ENCODE measurements at regions not wholly inside any gene's neighbourhood (a gene's known extent, or its start where the extent isn't known, plus 50 kb on each side); places are given as distances from the start of the nearest gene placed in this dataset.
A peak's percentile ranks its signal among the peaks of the same experiment; 100 is the strongest.
"Not testable (repeated sequence)": the region's sequence is repeated elsewhere in the genome, so short reads cannot be mapped to it uniquely, and the experiment has no call there.

DNA sequence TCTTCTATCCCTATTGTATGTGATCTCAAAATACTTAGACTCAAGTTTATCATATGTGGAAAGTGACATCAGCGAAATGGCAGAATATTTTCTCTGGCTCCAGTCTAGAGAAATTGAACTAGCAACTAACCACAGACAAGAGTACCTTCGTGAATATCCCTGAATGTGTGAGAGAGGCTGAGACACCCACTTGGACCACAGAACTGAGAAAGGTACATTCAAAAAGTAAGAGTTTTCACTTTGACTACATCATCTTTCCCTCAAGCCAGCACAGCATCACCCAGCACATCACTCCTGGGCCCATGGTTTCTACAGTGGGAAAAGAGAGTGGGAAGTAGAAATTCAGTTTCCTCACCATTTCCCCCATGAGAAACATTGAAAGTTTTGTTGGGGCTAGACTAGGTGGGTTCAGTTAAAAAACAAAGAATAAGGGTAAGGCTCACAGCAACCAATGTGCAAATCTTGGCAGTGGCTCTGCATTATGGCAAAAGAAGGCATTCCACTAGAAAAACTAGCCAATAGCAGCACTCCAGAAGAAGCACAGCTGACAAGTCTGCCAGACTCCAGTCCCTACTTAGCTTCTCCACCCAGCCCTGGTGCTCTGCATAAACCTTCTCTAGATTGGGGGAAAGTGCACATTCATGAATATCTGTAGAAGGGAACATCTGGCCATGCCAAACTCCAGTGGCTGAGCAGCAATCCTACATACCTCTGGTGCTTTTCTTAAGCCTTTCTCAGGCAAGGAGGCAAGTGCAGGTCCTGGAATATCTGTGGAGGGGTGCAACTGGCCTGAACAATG is 225.6 kb upstream of the VLDLR start:
- no peak for DNase-seq (ENCODE audit: low read depth)

DNA sequence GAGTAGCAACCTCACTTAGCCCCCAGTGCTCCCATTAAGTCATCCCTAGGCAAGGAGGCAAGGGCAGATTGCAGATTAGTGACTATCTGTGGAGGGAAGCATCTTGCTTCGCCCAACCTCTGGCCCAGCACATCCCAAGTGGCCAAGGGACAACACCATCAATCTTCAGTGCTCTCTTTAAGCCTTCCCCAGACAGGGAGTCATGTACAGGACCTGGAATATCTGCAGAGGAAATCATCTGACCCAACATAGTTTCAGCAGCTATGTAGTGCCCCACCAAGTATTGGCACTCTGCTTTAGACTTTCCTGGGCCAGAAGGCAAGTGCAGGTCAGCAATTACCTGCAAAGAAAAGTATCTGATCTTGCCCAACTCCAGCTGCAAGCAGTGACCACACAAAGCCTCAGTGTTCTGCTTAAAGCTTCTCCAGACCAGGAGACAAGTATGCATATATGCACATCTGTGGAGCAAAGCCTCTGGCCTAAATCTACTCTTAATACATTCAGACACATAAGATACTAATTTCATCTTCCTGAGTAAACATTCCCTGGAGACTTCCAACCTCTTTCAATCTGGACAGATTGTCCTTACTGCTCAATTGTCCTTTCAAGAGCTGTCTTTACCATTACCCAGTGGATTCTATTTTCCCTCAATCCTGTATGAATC is 224.8 kb upstream of the VLDLR start:
- no peak for DNase-seq (ENCODE audit: low read depth)

- DNase-seq (ENCODE audit: low read depth), result not testable (repeated sequence)
Measured at GRCh38 chr9:2397875-2398274, 223.7 kb upstream of the VLDLR start.

GRCh38 chr9:2401746-2402145 is 219.8 kb upstream of the VLDLR start:
- DNase-seq (ENCODE audit: low read depth), result not testable (repeated sequence)

GRCh38 chr9:2403701-2404100 is 217.9 kb upstream of the VLDLR start:
- no peak for DNase-seq (ENCODE audit: low read depth)

GRCh38 chr9:2406252-2406651 is 215.3 kb upstream of the VLDLR start:
- no peak for DNase-seq (ENCODE audit: low read depth)

DNA sequence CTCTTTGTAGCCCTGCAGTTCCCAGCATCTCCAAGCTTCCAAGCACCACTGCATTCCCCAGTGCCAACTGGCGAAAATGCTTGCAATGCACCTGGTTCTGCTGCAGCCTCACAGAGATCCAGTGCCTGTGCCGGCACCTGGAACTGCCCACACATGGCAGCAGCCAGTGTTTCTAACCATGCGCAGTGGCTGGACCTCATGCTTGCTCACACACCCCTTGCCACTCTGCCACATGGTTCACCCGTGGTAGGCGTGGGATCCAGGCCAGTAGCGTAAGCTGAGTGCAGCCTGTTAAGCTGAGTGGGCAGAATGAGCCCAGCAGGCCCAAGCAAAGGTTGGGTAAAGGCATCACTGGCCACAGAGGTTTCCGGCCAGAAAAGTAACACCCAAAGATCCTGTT is 214.1 kb upstream of the VLDLR start:
- DNase-seq (ENCODE audit: low read depth), result no peak

- peak; percentile 13 for DNase-seq (ENCODE audit: low read depth)
Measured at GRCh38 chr9:2411459-2412215, 209.9 kb upstream of the VLDLR start.

- no peak for DNase-seq (ENCODE audit: low read depth)
Measured at GRCh38 chr9:2413160-2413805, 208.3 kb upstream of the VLDLR start.

DNA sequence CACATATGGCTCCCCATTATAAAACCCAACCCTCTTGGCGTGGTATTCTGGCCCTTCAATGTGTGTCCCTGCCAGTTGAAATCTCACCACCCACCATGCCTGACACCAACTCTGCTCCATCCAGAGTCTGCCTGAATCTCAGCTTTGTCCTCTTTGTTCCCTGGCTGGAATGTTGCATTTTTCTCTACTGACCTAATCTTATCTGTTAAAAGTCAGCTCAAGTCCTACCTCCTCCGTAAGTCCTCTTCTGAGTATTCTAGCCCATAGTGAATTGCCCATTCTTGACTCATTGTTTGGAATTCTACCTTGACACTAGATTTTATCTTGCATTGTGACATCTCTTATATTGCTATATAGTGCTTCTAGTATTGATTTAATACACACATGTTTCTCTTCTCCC is 207.1 kb upstream of the VLDLR start:
- DNase-seq (ENCODE audit: low read depth), result no peak

GRCh38 chr9:2415326-2415725 is 206.3 kb upstream of the VLDLR start:
- no peak for DNase-seq (ENCODE audit: low read depth)

DNA sequence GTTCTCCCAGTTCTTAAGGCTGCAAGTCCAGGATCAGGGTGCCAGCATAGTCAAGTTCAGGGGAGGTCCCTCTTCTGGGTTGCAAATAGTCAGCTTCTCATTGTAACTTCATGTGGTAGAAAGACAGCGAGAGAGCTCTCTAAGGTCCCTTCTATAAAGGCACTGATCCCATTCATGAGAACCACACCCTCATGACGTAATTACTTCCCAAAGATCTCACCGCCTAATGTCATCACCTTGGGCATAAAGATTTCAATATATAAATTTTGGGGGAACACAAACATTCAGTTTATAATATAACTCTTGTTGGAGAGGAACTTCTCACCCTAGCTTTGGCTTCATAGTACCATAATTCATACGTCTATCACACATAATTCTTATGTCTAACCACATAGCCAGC is 203.9 kb upstream of the VLDLR start:
- no peak for DNase-seq (ENCODE audit: low read depth)

- peak; percentile 18 for DNase-seq (ENCODE audit: low read depth)
Measured at GRCh38 chr9:2418619-2419018, 203.0 kb upstream of the VLDLR start.

- no peak for DNase-seq (ENCODE audit: low read depth)
Measured at GRCh38 chr9:2419347-2419746, 202.2 kb upstream of the VLDLR start.

- no peak for DNase-seq (ENCODE audit: low read depth)
Measured at GRCh38 chr9:2420543-2420942, 201.0 kb upstream of the VLDLR start.

GRCh38 chr9:2424619-2425033 is 197.0 kb upstream of the VLDLR start:
- DNase-seq (ENCODE audit: low read depth), result no peak

- DNase-seq (ENCODE audit: low read depth), result no peak
Measured at GRCh38 chr9:2425676-2426075, 195.9 kb upstream of the VLDLR start.

- no peak for DNase-seq (ENCODE audit: low read depth)
Measured at GRCh38 chr9:2427120-2427891, 194.3 kb upstream of the VLDLR start.

GRCh38 chr9:2439957-2440356 is 181.6 kb upstream of the VLDLR start:
- DNase-seq (ENCODE audit: low read depth), result no peak

GRCh38 chr9:2443933-2444332 is 177.7 kb upstream of the VLDLR start:
- DNase-seq (ENCODE audit: low read depth), result not testable (repeated sequence)

GRCh38 chr9:2448193-2448738 is 173.3 kb upstream of the VLDLR start:
- DNase-seq (ENCODE audit: low read depth), result no peak

Measured in GM04504 (cell line).